Ishikawa (cell line): ENCODE measurements at regions not wholly inside any gene's neighbourhood (a gene's known extent, or its start where the extent isn't known, plus 50 kb on each side); places are given as distances from the start of the nearest gene placed in this dataset.

Experiments used
- CEBPB ChIP-seq: IDR thresholded peaks from 2 replicates; pipeline ENCODE4 v1.6.1; 2012
- CREB1 ChIP-seq: IDR thresholded peaks from 2 replicates; pipeline ENCODE4 v1.6.1; 2012; ENCODE audit warnings: low read depth
- EGR1 ChIP-seq: IDR thresholded peaks from 2 replicates; pipeline ENCODE4 v1.6.1; 2012
- EP300 ChIP-seq: IDR thresholded peaks from 2 replicates; pipeline ENCODE4 v1.6.1; 2012; ENCODE audit warnings: borderline replicate concordance
- FOXM1 ChIP-seq: IDR thresholded peaks from 2 replicates; pipeline ENCODE4 v1.6.1; 2012; ENCODE audit warnings: low read depth, borderline replicate concordance
- NFIC ChIP-seq: IDR thresholded peaks from 2 replicates; pipeline ENCODE4 v1.6.1; 2012
- RAD21 ChIP-seq: IDR thresholded peaks from 2 replicates; pipeline ENCODE4 v1.6.1; 2012; ENCODE audit warnings: low read depth
- TAF1 ChIP-seq: IDR thresholded peaks from 2 replicates; pipeline ENCODE4 v1.6.1; 2012; ENCODE audit warnings: low read depth, mild to moderate bottlenecking
- TCF12 ChIP-seq: IDR thresholded peaks from 2 replicates; pipeline ENCODE4 v1.6.1; 2012; ENCODE audit warnings: low read depth
- TEAD4 ChIP-seq: IDR thresholded peaks from 2 replicates; pipeline ENCODE4 v1.6.1; 2012
- YY1 ChIP-seq: IDR thresholded peaks from 2 replicates; pipeline ENCODE4 v1.6.1; 2012; ENCODE audit warnings: low read depth
- ZBTB7A ChIP-seq: IDR thresholded peaks from 2 replicates; pipeline ENCODE4 v1.6.1; 2012; ENCODE audit warnings: low read depth
- TF ChIP-seq, protein P1 (sequence below): IDR thresholded peaks from 2 replicates; pipeline ENCODE4 v1.6.1; 2012
- TF ChIP-seq, protein P2 (sequence below): IDR thresholded peaks from 2 replicates; pipeline ENCODE4 v1.6.1; 2012; ENCODE audit warnings: low read depth, mild to moderate bottlenecking
- TF ChIP-seq, protein P3 (sequence below): IDR thresholded peaks from 2 replicates; pipeline ENCODE4 v1.6.1; 2012

DNA sequence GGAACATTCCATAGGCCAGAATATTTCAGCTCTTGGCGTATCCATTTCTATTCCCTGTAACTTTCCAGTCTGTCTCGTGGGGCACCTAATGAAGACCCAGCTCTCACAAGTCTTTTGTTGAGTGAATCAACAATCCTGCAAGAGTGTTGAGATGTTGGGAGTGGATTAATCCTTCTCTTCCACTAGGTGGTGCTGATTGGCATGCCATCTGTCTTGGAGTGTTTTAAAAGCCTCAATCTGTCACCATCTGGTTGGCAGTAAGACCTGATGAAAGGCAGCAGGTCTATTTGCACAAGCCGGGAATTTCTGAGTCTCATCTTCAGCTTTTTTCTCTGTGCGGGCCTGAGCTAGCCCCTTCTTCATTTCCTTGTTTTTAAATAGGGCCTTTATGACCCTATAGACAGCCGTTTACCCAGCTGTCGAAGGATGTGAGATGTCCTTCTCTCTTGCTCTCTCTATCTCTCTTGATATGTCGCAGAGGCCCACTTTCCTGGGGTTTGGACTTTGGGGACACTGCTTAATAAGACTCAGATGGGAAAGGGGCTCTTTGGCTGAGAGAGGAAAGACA, 180.5 kb downstream of the ZNF365 start:
- TF ChIP-seq YY1: no peak
- TF ChIP-seq TCF12: no peak
- TF ChIP-seq RAD21: peak; percentile 40

GRCh38 chr10:62559481-62560200, 185.5 kb downstream of the ZNF365 start:
- TF ChIP-seq TCF12 (no peak), TAF1 (no peak), FOXM1 (no peak)

DNA sequence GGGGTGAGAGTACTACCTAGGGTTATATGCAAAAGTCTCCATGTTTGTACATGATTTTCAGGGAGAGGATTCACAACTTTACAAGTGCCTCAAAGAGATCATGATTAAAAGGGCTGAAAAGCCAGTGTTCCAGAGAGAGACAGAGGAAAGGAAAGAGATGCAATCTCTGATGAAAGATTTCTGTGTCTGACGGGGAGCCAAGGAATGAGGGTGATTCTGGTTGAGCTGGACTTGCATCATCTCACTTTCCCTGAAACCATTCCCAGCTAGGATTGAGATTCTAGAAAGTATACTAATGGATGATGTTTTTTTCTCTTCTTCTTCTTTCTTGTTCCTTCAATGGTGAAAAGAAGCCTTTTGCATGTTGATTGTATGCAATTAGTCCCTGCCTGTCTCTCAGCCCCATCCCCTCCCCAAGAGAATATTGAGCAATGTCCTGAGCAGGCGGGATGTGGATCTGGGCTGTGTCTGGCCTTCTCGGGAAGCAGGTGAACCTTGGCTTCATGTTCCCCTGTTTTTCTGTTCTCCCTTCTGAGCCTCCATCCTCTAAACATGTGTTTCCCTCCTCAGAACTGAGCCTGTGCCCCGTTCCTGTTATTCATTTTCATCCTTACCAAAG, 186.1 kb downstream of the ZNF365 start:
- TF ChIP-seq FOXM1 (no peak), EGR1 (no peak), TEAD4 (no peak), ZBTB7A (no peak), EP300 (no peak), YY1 (no peak), CEBPB (no peak), RAD21 (no peak), TAF1 (no peak), CREB1 (no peak)
- TF ChIP-seq, protein P1, sequence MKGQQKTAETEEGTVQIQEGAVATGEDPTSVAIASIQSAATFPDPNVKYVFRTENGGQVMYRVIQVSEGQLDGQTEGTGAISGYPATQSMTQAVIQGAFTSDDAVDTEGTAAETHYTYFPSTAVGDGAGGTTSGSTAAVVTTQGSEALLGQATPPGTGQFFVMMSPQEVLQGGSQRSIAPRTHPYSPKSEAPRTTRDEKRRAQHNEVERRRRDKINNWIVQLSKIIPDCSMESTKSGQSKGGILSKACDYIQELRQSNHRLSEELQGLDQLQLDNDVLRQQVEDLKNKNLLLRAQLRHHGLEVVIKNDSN: no peak
- TF ChIP-seq, protein P2, sequence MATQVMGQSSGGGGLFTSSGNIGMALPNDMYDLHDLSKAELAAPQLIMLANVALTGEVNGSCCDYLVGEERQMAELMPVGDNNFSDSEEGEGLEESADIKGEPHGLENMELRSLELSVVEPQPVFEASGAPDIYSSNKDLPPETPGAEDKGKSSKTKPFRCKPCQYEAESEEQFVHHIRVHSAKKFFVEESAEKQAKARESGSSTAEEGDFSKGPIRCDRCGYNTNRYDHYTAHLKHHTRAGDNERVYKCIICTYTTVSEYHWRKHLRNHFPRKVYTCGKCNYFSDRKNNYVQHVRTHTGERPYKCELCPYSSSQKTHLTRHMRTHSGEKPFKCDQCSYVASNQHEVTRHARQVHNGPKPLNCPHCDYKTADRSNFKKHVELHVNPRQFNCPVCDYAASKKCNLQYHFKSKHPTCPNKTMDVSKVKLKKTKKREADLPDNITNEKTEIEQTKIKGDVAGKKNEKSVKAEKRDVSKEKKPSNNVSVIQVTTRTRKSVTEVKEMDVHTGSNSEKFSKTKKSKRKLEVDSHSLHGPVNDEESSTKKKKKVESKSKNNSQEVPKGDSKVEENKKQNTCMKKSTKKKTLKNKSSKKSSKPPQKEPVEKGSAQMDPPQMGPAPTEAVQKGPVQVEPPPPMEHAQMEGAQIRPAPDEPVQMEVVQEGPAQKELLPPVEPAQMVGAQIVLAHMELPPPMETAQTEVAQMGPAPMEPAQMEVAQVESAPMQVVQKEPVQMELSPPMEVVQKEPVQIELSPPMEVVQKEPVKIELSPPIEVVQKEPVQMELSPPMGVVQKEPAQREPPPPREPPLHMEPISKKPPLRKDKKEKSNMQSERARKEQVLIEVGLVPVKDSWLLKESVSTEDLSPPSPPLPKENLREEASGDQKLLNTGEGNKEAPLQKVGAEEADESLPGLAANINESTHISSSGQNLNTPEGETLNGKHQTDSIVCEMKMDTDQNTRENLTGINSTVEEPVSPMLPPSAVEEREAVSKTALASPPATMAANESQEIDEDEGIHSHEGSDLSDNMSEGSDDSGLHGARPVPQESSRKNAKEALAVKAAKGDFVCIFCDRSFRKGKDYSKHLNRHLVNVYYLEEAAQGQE: no peak
- TF ChIP-seq, protein P3, sequence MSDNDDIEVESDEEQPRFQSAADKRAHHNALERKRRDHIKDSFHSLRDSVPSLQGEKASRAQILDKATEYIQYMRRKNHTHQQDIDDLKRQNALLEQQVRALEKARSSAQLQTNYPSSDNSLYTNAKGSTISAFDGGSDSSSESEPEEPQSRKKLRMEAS: no peak

DNA sequence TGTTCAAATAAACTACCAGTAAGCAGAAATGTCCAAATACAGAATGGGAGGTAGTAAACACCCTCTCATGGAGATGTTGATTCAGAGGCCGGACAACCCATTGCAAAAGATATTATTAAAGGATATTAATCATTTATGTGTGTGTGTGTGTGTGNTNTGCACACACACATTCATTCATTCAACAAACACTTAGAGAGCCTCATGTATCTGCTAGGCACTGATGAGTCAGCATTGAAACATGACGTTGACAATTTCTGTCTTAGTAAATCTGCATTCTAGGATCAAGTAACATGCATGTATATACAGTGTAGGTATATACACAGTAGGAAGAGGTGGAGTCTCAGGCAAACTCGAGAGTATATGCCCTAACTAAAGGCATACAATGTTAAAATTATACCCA, 187.0 kb downstream of the ZNF365 start:
- no peak for TF ChIP-seq ZBTB7A

GRCh38 chr10:62562101-62562500, 187.9 kb downstream of the ZNF365 start:
- TF ChIP-seq CREB1 (no peak), EGR1 (no peak), EP300 (no peak), YY1 (no peak), RAD21 (no peak), CEBPB (no peak), TEAD4 (no peak), NFIC (no peak), ZBTB7A (no peak), TCF12 (no peak), TAF1 (no peak), FOXM1 (no peak)
- TF ChIP-seq, protein P3: no peak
- TF ChIP-seq, protein P2: no peak
- TF ChIP-seq, protein P1: no peak

- TF ChIP-seq TAF1 (no peak), CREB1 (no peak), CEBPB (no peak), EP300 (no peak), RAD21 (no peak), YY1 (no peak), EGR1 (no peak), FOXM1 (no peak), TEAD4 (no peak), TCF12 (no peak), NFIC (no peak)
- TF ChIP-seq, protein P2: no peak
- TF ChIP-seq, protein P1: no peak
Measured at GRCh38 chr10:62562795-62563194, 188.6 kb downstream of the ZNF365 start.
